ENCODE measurements at regions not wholly inside any gene's neighbourhood (a gene's known extent, or its start where the extent isn't known, plus 50 kb on each side); places are given as distances from the start of the nearest gene placed in this dataset.

GRCh38 chr10:109149666-109150350 is 773.5 kb downstream of the XPNPEP1 start:
- H3K36me3 ChIP-seq: no peaks in the 10 kb centered on the region
- no peak overlapping the region for H3K27ac ChIP-seq
- H3K4me3 ChIP-seq (ENCODE audit: low read depth in 1 of 2, low read length in 1 of 2): no peak overlapping the region
- H3K27me3 ChIP-seq: no peaks in the 10 kb centered on the region
- TF ChIP-seq, protein P1, sequence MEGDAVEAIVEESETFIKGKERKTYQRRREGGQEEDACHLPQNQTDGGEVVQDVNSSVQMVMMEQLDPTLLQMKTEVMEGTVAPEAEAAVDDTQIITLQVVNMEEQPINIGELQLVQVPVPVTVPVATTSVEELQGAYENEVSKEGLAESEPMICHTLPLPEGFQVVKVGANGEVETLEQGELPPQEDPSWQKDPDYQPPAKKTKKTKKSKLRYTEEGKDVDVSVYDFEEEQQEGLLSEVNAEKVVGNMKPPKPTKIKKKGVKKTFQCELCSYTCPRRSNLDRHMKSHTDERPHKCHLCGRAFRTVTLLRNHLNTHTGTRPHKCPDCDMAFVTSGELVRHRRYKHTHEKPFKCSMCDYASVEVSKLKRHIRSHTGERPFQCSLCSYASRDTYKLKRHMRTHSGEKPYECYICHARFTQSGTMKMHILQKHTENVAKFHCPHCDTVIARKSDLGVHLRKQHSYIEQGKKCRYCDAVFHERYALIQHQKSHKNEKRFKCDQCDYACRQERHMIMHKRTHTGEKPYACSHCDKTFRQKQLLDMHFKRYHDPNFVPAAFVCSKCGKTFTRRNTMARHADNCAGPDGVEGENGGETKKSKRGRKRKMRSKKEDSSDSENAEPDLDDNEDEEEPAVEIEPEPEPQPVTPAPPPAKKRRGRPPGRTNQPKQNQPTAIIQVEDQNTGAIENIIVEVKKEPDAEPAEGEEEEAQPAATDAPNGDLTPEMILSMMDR (IDR thresholded peaks at IDR 0.05): no peak
- H3K4me1 ChIP-seq (ENCODE audit: control insufficient read depth in 1 of 2, insufficient read depth in 1 of 2, low read depth in 1 of 2, low read length in 1 of 2): no peaks in the 10 kb centered on the region
- no peaks in the 10 kb centered on the region for H3K9me3 ChIP-seq

DNA sequence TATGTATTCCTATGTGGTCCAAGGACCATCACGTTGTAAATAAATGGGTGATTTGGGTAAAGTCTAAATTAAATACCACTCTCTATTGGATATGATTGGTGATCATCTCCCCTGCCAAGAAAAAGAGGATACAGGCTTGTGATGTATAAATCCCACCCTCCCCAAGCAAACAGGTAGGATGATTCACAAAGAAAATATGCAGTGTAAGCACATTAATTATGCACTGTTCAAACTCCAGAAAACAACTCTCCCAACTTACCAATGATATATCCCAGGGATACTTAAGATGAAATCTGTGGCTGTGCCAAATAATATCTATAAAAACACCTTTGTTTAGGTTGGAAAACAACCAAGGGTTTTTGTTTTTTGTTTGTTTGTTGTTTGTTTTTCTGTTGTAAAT is 795.9 kb downstream of the XPNPEP1 start:
- H3K4me1 ChIP-seq (ENCODE audit: control insufficient read depth in 1 of 2, insufficient read depth in 1 of 2, low read depth in 1 of 2, low read length in 1 of 2): no peaks in the 10 kb centered on the region
- TF ChIP-seq, protein P1 (IDR thresholded peaks at IDR 0.05): no peak
- no peaks in the 10 kb centered on the region for H3K36me3 ChIP-seq
- H3K9me3 ChIP-seq: no peaks in the 10 kb centered on the region
- H3K27ac ChIP-seq: no peak overlapping the region
- no peaks in the 10 kb centered on the region for H3K27me3 ChIP-seq
- no peak overlapping the region for H3K4me3 ChIP-seq (ENCODE audit: low read depth in 1 of 2, low read length in 1 of 2)

DNA sequence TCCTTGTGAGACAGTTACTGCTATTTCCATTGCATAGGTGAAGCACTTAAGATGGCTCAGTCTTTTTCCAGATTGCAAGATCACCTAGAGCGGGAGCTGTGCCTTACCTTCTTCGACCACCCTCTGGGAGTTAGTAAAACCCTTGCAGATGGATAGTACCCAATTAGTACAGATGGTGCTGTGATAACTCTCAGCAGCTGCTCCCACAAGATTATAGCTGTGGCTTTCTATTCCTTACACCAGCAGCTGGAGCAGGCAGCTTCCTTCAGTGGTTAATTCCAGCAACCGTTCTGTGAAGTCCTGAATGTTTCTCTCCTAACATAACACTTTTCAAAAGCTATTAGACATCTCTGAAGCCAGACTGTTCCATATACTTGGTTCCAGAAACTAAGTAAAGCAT is 796.8 kb downstream of the XPNPEP1 start:
- Histone ChIP-seq H3K27ac (no peak overlapping the region), H3K9me3 (no peaks in the 10 kb centered on the region), H3K36me3 (no peaks in the 10 kb centered on the region), H3K4me1 (ENCODE audit: control insufficient read depth in 1 of 2, insufficient read depth in 1 of 2, low read depth in 1 of 2, low read length in 1 of 2) (no peaks in the 10 kb centered on the region), H3K27me3 (no peaks in the 10 kb centered on the region), H3K4me3 (ENCODE audit: low read depth in 1 of 2, low read length in 1 of 2) (no peak overlapping the region)
- TF ChIP-seq, protein P1 (IDR thresholded peaks at IDR 0.05): no peak

DNA sequence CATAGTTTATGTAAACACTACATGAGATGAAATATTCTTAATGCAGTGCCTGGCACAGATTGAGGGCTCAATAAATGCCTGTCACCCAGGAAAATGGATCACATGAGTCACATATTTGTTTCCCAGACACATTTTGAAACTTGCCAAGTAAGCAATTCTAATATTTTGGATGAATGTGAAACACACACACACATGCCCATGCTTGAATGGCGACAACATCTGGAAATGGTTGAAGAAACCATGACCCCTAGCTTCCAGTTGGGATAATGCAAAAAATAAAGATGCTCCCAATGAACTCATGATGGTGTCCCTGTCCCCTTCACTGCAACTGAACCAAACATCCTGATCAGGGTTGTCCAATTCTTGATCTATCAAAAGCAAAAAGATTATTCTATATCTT is 797.3 kb downstream of the XPNPEP1 start:
- H3K36me3 ChIP-seq: no peaks in the 10 kb centered on the region
- H3K9me3 ChIP-seq: no peaks in the 10 kb centered on the region
- no peaks in the 10 kb centered on the region for H3K27me3 ChIP-seq
- H3K4me3 ChIP-seq (ENCODE audit: low read depth in 1 of 2, low read length in 1 of 2): no peak overlapping the region
- no peaks in the 10 kb centered on the region for H3K4me1 ChIP-seq (ENCODE audit: control insufficient read depth in 1 of 2, insufficient read depth in 1 of 2, low read depth in 1 of 2, low read length in 1 of 2)
- no peak overlapping the region for H3K27ac ChIP-seq
- TF ChIP-seq, protein P1 (IDR thresholded peaks at IDR 0.05): no peak

DNA sequence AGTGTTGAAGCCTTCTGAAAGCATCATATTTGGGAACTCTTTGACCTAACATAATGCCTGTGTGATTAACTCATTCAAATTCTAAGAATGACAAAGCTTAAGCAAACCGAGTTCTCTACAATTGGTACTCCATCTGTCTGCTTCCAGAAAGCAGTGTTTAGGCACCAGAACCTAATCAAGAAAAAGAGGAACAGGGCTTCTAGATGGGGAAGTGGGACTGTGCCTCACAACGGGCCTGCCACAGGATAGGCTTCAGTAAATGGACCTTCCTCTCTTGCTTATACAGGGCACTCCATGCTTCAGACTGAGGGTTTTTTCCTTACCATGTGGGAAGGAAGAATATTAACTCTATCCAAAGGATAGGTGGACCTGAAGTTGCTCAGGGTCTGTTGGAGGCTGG is 808.1 kb downstream of the XPNPEP1 start:
- H3K4me3 ChIP-seq (ENCODE audit: low read depth in 1 of 2, low read length in 1 of 2): no peak overlapping the region
- no peaks in the 10 kb centered on the region for H3K27me3 ChIP-seq
- H3K4me1 ChIP-seq (ENCODE audit: control insufficient read depth in 1 of 2, insufficient read depth in 1 of 2, low read depth in 1 of 2, low read length in 1 of 2): no peaks in the 10 kb centered on the region
- H3K9me3 ChIP-seq: no peaks in the 10 kb centered on the region
- no peak overlapping the region for H3K27ac ChIP-seq
- no peaks in the 10 kb centered on the region for H3K36me3 ChIP-seq
- TF ChIP-seq, protein P1 (IDR thresholded peaks at IDR 0.05): no peak
